Stimulated activated CD8-positive, alpha-beta memory T cell treated with anti-CD3 and anti-CD28 coated beads, Interleukin-15, amount 100 ng/mL, for 4 hours (primary cell): ENCODE measurements at regions not wholly inside any gene's neighbourhood (a gene's known extent, or its start where the extent isn't known, plus 50 kb on each side); places are given as distances from the start of the nearest gene placed in this dataset.
"Not testable (repeated sequence)": the region's sequence is repeated elsewhere in the genome, so short reads cannot be mapped to it uniquely, and the experiment has no call there.

ENCODE experiments used
- DNase-seq, 2 donors: peaks; one replicate each; pipeline ENCODE4 v3.0.0-alpha.2; 2020; ENCODE audit warnings: low read depth in 2 of 2

DNA sequence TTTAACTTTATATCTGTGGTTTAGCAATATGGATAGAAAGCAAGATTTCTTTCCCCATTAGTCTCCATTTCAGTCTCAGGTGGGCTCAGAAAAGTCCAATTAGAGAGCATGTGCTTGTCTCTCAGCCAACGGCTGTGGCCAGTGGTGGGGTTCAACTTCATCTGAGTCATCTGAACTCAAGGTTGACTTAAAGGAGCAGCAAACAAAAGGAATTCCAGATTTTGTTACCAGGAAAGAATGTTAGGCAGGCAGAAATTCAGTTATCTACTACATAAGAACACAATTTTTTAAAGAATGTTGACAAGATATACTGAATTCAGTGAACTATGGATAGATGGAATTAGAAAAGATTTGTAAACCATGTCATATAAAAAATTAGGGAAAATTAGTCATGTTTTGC is 784.1 kb downstream of the MAT2B start:
- DNase-seq: no peak

- DNase-seq: no peak
These were observed 791.2 kb downstream of the MAT2B start for GRCh38 chr5:164296603-164297080.

DNA sequence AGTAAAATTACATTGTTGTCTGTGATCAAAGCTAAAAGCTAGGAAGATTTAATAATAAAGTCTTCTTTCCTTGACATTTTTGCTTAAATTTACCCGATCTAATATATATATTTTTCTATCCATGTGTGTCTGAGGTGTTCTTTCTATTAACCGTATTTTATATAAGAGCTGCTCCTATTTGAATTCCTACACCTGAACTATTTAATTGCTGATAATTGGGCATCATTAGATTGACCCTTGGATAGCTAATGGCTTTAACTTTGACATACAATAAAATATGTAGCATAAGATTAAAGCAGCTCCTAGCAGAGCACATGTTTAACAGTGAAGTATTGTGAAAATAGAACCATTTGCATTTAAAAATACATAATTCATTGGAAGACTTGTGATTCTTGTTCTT is 792.7 kb downstream of the MAT2B start:
- no peak for DNase-seq

- DNase-seq: no peak
These were observed 794.9 kb downstream of the MAT2B start for GRCh38 chr5:164300295-164300694.

- no peak for DNase-seq
These were observed 795.7 kb downstream of the MAT2B start for GRCh38 chr5:164301136-164301535.

- no peak for DNase-seq
These were observed 796.3 kb downstream of the MAT2B start for GRCh38 chr5:164301708-164302107.

DNA sequence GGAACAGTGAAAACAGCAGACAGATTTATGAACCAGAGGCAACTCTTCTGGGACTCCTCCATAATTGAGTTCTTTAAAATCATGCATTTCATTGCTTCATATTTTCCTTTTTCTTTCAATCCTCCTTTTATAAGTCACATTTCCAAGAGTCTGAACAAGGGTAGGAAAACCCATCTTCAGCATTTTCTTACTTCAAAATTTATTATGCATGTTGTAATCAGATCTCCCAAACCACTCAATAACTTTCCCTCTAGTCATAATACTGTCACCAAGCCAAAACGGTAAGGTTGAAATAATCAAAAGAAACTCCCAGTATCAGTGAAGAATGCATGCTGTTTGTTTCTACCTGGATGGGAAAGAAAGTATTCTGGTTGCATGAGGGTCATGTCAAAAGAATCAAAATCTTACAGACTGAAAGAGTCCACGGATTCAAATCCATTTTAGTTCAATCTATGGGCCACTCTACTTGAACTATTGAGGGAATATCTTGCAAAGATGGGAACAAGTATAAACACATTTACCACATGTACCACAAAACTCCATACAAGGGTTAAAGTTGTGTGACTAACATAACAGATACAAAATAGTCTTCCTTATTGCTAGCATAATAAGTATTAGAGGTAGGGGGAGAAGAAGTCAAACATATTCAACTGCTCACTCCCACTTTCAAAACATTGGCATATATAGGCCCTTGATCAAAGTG is 797.3 kb downstream of the MAT2B start:
- DNase-seq: no peak

- no peak for DNase-seq
These were observed 798.3 kb downstream of the MAT2B start for GRCh38 chr5:164303646-164304215.

GRCh38 chr5:164306662-164307061 is 801.2 kb downstream of the MAT2B start:
- no peak for DNase-seq

DNA sequence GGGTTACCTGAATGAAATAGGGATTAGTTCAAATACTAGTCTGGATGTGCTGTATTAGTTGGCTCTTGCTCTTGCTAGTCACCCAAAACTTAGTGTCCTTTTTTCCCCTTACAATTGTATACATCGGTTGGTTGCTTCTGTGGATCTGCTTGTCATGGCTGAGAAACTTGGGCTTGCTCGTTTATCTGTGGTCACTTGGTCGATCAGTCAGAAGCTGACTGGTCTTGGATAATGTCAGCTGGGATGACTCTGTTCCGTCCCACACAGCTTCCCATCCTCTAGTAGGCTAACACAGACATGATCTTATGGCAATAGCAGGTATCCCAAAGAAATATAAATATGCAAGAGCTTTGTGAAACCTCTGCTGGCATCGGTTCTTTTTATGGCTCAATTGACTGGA is 807.4 kb downstream of the MAT2B start:
- no peak for DNase-seq

GRCh38 chr5:164317676-164318075 is 812.3 kb downstream of the MAT2B start:
- DNase-seq: no peak

DNA sequence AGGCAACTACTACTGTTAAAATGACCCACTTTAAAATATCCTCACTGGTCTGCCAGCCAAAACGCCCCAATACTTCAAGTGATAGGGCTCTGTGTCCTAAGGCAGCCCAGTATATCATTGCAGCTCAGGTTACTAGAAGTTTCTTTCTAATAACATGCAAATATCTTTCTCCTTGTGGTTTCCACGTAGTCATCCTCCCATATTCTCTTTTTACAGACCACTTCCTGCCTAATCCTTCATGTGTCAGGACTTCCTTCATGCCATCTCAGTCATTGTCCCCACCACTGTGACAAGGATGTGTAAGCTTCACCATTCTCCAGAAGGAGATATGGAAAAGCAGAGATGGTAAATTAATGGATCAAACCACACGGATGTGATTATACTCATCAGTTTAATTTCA is 813.7 kb downstream of the MAT2B start:
- DNase-seq: no peak

- DNase-seq: no peak
These were observed 818.8 kb downstream of the MAT2B start for GRCh38 chr5:164324239-164324638.

- DNase-seq: no peak
These were observed 820.8 kb downstream of the MAT2B start for GRCh38 chr5:164326219-164326618.

DNA sequence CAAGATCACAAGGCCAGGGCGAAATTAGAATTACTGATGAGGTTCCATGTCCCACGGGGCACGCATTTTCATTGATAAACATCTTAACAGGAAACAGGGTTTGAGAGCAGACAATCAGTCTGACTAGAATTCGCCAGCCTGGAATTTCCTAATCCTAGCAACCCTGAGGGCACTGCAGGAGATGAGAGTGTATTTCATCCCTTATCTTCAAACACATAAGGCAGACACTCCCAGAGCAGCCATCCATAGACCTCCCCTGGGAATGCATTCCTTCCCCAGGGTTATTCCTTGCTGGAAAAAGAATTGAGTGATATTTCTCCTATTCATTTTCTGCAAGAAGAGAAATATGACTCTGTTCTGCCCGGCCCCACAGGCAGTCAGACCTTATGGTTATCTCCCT is 821.7 kb downstream of the MAT2B start:
- DNase-seq: not testable (repeated sequence)

DNA sequence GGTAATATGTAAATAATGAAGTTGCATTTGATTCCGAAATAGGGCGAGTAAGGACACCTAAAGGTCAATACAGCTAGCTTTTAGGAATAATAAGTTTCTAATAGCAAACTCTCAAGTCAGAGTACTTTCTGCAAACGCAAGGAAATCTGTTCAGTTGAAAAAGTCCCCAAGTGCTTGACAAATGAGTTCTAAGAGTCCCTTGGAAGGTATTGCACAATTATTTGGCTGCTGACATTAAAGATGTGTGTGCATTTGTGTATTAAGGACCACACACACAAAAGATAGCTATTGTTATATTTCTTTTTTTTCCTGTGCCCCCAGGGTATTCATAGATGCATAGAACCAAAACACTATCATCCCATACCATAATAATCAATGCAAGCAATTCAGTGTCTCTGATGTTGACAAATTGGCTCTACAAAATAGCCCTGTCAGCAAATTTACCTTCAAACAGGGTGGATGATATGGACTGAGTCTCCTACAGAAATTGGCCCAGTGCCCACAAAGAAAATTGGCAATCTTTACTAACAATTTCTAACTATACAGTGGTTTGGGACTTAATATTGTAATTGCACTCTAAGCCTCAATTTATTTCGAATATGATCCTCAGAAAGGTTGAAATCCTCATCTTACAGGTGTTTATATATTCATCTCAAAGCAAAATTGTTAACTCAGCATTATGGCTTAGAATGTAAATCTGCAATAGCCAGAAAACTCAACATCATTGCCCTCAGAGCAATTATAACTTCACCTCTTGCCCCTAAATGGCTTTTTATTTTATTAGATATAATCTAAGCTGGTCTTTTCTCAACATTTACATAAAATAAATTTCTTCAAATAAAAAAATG is 827.2 kb downstream of the MAT2B start:
- no peak for DNase-seq

GRCh38 chr5:164335837-164336236 is 830.4 kb downstream of the MAT2B start:
- DNase-seq: no peak

DNA sequence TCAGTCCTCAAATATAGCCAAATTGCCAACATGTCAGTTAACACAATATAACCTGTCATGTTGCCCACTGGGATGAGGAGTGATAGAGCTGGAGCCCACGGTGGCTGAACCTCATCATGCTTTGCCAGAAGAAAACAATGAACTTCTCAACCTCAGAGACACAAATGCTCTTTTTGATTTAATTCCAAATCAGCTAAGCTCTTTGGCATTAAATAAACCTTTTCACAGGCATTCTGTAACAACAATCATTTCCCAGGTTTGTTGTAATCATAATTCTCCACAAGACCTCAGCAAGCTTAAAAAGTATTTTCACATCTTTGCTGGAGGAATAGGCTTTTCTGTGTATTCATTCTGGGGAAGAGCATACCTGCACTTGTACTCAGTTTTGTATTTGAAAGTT is 830.9 kb downstream of the MAT2B start:
- no peak for DNase-seq

DNA sequence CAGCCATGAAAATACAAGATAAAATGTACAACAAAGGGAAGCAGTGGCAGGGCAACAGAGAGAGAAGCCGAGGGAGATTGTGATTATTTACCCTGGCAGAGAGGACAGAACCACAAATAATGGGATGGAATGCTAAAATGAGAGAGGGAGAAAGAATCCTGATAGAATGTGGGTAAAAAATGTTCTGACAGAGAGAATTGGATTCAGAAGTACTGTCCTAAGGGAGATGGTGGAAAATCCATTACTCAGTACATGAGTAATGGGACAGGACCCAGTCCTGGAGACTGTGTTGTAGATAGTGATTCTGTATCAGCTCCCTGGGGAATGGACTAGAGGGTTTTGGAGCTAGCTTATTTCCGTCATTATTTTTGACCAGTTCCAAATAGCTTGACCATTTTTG is 831.5 kb downstream of the MAT2B start:
- no peak for DNase-seq

DNA sequence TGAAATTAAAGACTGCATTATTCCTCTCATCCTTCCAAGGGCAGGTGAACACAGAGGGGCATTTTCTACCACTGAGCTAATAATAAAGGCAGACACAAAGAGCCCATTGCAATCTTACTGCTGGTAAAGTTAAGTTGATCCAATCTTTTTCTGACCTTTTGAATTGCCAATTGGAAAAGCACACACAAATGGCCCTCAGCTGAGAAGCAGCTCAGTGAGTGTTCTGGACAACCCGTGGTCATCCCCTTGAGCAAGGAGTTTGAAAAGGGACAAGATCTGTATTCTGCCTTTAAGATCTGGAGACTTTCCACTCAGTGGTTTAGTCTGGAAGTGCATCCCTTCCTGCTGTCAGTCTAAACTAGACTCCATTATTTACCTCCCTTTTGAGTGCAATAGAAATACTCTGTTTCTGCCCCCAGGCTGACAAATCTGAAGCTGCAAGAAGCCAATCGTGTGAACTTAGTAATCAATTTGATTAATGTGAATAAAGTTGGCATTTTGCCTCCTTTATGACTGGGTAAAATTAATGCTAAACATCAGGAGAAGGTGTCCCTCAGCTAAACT is 835.7 kb downstream of the MAT2B start:
- no peak for DNase-seq

DNA sequence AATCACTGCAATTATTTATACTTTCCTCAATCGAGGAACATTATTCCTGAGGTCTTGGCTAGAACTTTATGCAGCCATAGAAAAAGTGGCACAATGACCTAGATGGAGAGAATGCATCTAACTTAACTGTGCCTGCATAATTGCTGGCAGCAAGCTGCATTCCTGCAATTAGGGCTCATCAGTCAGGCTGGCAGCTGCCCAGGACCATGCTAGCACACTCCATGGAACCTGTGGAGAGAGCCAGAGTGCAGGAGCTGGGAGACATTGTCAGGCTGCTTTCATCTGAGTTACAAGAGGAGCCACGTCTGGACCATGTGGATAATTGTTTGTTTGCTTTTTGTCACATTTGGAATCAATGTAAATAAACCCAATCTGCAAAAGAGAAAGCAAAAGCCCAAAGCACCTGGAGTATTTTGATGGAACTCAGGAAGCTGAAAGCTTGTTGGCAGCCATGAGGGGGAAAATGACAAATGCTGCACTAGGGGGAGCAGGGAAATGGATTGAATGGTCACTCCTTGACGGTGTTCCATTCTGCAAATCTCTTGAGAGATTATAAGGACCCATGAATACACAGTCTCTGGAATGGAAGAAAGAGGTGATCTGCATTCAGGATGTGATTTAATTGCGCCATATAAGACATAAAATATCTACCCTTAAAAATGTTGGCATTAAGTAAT is 839.9 kb downstream of the MAT2B start:
- DNase-seq: no peak

DNA sequence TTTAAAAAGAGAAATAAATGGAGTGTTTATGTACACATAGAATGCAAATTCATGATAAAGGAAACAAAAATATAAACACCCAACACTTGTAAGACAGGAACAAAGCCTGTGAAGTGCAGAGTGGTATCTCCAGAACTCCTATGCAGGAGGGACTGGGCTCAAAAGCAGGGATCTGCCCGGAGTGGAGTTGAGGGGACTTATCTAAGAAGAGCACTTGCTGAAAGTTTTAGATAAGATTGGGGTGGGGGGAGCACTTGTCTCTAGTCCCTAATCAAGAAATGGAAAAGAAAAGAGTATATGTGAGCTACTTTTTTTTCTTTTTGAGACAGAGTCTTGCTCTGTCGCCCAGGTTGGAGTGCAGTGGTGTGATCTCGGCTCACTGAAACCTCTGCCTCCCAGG is 840.4 kb downstream of the MAT2B start:
- DNase-seq: no peak
